Gastroesophageal sphincter (tissue), 3 donors: ENCODE measurements at regions not wholly inside any gene's neighbourhood (a gene's known extent, or its start where the extent isn't known, plus 50 kb on each side); places are given as distances from the start of the nearest gene placed in this dataset.

Experiments used
- CTCF ChIP-seq, 4 experiments: fragments of 200-600 bp in 2 of 4; fragments of 450-650 bp in 2 of 4; sonication (generic) in 1 of 4; IDR thresholded peaks; one replicate each; pipeline ENCODE4 v1.5.1; 2017 to 2019; ENCODE audit warnings: antibody characterized with exemption in 4 of 4, mild to moderate bottlenecking in 2 of 4, moderate library complexity in 2 of 4
- POLR2A ChIP-seq, 2 donors: fragments of 450-650 bp; IDR thresholded peaks; one replicate each; pipeline ENCODE4 v1.6.1; 2017; ENCODE audit warnings: antibody characterized with exemption in 2 of 2, mild to moderate bottlenecking in 2 of 2, moderate library complexity in 1 of 2

DNA sequence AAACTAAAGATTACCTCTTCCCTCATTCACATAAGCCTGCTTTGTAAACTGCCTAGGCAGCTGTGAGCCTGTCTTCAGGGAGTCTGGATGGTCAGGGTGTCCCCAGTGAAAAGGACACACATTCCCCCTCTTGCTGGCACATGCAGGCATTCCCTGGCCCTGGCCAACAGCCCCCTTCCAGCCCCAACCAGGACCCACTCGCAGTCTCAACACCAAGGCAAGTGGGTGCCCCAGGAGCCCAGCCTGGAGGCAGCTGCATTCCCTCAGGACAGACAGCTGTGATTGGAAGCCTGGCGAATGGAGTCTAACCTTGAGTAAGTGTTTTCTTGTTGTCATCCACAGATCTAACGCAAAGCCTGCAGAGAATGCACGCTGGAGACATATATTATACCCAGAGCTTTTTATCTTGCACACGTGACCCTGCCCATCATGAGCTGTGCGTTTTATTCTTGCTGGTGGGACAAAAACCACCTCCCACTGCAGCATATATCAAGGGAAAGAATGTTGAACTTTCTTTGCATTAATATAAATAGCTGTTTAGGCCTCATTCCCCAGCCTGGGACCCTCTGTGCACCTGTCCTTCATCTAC lies 95.0 kb upstream of the LHX1 start:
- no peak for TF ChIP-seq CTCF (IDR thresholded peaks at IDR 0.05)
- TF ChIP-seq POLR2A (IDR thresholded peaks at IDR 0.05) = no peak
